Smooth muscle cell (in vitro differentiated cells): ENCODE measurements at regions not wholly inside any gene's neighbourhood (a gene's known extent, or its start where the extent isn't known, plus 50 kb on each side); places are given as distances from the start of the nearest gene placed in this dataset.

Experiments
- DNase-seq: peaks from one replicate; lab custom pipeline; 2025; ENCODE audit not compliant: unreplicated experiment; lab: John Stamatoyannopoulos, UW
- H2AFZ ChIP-seq: fragments of 200-600 bp; sonication (generic); 2 replicates; pipeline ENCODE4 v1.6.0; 2016; ENCODE audit warnings: antibody characterized with exemption, low read depth, mild to moderate bottlenecking
- H3F3A ChIP-seq: fragments of 200-600 bp; sonication (generic); 2 replicates; pipeline ENCODE4 v1.6.0; 2017; ENCODE audit warnings: antibody characterized with exemption, low read depth
- H3K27ac ChIP-seq: fragments of 200-600 bp; sonication (generic); 2 replicates; pipeline ENCODE4 v1.5.1; 2016; ENCODE audit warnings: low read depth, mild to moderate bottlenecking
- H3K27me3 ChIP-seq: fragments of 200-600 bp; sonication (generic); 2 replicates; pipeline ENCODE4 v1.6.1; 2016; ENCODE audit warnings: low read depth, mild to moderate bottlenecking
- H3K36me3 ChIP-seq: fragments of 200-600 bp; sonication (generic); 2 replicates; pipeline ENCODE4 v1.5.1; 2016; ENCODE audit warnings: low read depth
- H3K4me1 ChIP-seq: fragments of 200-600 bp; sonication (generic); 2 replicates; pipeline ENCODE4 v1.5.1; 2016; ENCODE audit warnings: low read depth
- H3K4me2 ChIP-seq: fragments of 200-600 bp; sonication (generic); 2 replicates; pipeline ENCODE4 v1.6.0; 2016; ENCODE audit warnings: mild to moderate bottlenecking
- H3K4me3 ChIP-seq: fragments of 200-600 bp; sonication (generic); 2 replicates; pipeline ENCODE4 v1.5.1; 2016; ENCODE audit warnings: mild to moderate bottlenecking
- H3K79me2 ChIP-seq: fragments of 200-600 bp; sonication (generic); 2 replicates; pipeline ENCODE4 v1.6.0; 2016; ENCODE audit warnings: low read depth, mild to moderate bottlenecking
- H3K9ac ChIP-seq: fragments of 200-600 bp; sonication (generic); 2 replicates; pipeline ENCODE4 v1.6.0; 2016; ENCODE audit warnings: low read depth
- H3K9me3 ChIP-seq: fragments of 200-600 bp; sonication (generic); replicated peaks from 2 replicates; pipeline ENCODE4 v1.5.1; 2016; ENCODE audit warnings: low read depth
- H4K20me1 ChIP-seq: fragments of 200-600 bp; sonication (generic); 2 replicates; pipeline ENCODE4 v1.6.0; 2016; ENCODE audit warnings: low read depth
- WGBS: methylation state at CpG from one replicate; pipeline ENCODE4 v1.1.7; 2016; ENCODE audit warnings: low lambda C conversion rate; 5-methylcytosine and 5-hydroxymethylcytosine counted together
- TF ChIP-seq, protein P1 (sequence below): fragments of 200-600 bp; sonication (generic); IDR thresholded peaks from 2 replicates; pipeline ENCODE4 v1.5.1; 2017; ENCODE audit warnings: borderline replicate concordance, mild to moderate bottlenecking, antibody characterized with exemption; ENCODE audit not compliant: insufficient read depth, poor library complexity, severe bottlenecking

GRCh38 chrX:132277953-132278614, 58.8 kb upstream of the RAP2C start:
- no peaks in the 10 kb centered on the region for H3K79me2 ChIP-seq
- 80% methylated on average over 2 of the region's 2 CpGs for WGBS
- H3K9me3 ChIP-seq = no peaks in the 10 kb centered on the region

DNA sequence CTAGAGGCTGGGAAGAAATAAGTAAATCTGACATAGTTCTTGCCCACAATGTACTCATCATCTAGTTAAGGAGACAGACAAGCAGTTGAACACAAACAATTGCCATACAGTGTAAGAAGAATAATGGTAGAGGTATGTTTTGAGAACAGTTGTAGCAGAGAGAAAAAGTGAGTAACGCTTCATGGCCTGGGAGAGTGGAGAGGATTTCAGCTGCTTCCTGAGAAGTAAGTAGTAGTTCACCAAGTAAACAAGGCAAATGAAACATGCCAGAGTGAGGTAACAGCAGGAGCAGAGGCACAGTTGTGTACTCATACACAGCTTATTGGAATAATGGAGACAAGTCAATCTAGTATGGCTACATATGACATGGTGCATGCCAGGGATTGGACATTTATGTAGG, 53.6 kb upstream of the RAP2C start:
- H3K27me3 ChIP-seq = no peaks in the 10 kb centered on the region
- TF ChIP-seq, protein P1, sequence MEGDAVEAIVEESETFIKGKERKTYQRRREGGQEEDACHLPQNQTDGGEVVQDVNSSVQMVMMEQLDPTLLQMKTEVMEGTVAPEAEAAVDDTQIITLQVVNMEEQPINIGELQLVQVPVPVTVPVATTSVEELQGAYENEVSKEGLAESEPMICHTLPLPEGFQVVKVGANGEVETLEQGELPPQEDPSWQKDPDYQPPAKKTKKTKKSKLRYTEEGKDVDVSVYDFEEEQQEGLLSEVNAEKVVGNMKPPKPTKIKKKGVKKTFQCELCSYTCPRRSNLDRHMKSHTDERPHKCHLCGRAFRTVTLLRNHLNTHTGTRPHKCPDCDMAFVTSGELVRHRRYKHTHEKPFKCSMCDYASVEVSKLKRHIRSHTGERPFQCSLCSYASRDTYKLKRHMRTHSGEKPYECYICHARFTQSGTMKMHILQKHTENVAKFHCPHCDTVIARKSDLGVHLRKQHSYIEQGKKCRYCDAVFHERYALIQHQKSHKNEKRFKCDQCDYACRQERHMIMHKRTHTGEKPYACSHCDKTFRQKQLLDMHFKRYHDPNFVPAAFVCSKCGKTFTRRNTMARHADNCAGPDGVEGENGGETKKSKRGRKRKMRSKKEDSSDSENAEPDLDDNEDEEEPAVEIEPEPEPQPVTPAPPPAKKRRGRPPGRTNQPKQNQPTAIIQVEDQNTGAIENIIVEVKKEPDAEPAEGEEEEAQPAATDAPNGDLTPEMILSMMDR = no peak
- H3K9me3 ChIP-seq = peaks cover 4% of the 10 kb centered on the region
- H3K36me3 ChIP-seq = no peaks in the 10 kb centered on the region
- no peak overlapping the region for H2AFZ ChIP-seq
- no peak overlapping the region for H3K9ac ChIP-seq
- no peaks in the 10 kb centered on the region for H3F3A ChIP-seq
- H4K20me1 ChIP-seq = no peaks in the 10 kb centered on the region
- no peak overlapping the region for H3K4me2 ChIP-seq
- H3K27ac ChIP-seq = no peak overlapping the region
- no peak for DNase-seq
- H3K4me1 ChIP-seq = no peaks in the 10 kb centered on the region
- 88% methylated on average over 1 of the region's 1 CpG for WGBS
- H3K79me2 ChIP-seq = no peaks in the 10 kb centered on the region
- H3K4me3 ChIP-seq = no peak overlapping the region

More at GRCh38 chrX:132277953-132278614, 58.8 kb upstream of the RAP2C start:
- Histone ChIP-seq H3F3A (no peaks in the 10 kb centered on the region), H3K36me3 (no peaks in the 10 kb centered on the region), H3K27ac (no peak overlapping the region), H3K4me3 (no peak overlapping the region), H3K4me2 (no peak overlapping the region), H4K20me1 (no peaks in the 10 kb centered on the region), H3K27me3 (no peaks in the 10 kb centered on the region), H2AFZ (no peak overlapping the region), H3K9ac (no peak overlapping the region), H3K4me1 (no peaks in the 10 kb centered on the region)
- no peak for DNase-seq
- TF ChIP-seq, protein P1 = no peak

DNA sequence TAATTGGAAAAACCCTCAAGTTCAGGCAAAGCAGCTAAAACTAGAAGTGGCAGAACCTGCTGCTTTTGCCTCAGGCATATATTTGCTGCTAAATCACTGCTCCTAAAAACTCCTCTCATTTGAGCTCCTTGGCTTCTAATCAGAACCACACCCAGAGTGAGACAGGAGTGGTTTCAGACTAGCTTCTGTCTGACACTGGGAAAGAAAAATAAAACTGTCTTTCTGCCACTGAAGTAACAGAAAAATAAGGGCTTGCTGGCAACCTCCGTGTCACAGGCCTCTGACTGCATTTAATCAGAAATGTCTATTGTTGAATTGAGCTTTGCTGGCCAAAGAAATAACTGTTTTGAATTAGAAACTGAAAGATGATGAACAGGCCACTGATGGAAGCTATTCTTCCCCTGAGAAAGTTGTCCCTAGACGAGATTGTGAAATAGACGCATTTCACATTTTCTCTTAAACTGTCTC, 52.1 kb upstream of the RAP2C start:
- Histone ChIP-seq H3K4me2 (no peak overlapping the region), H4K20me1 (no peaks in the 10 kb centered on the region), H3F3A (no peaks in the 10 kb centered on the region), H3K36me3 (no peaks in the 10 kb centered on the region), H3K9me3 (peaks cover 4% of the 10 kb centered on the region), H3K79me2 (no peaks in the 10 kb centered on the region), H3K27me3 (no peaks in the 10 kb centered on the region), H3K9ac (peak overlapping the region; percentile 12), H3K4me3 (no peak overlapping the region), H3K27ac (peak overlapping the region; percentile 26), H3K4me1 (no peaks in the 10 kb centered on the region), H2AFZ (no peak overlapping the region)
- TF ChIP-seq, protein P1 = no peak
- DNase-seq = no peak
- 64% methylated on average over 3 of the region's 3 CpGs for WGBS

DNA sequence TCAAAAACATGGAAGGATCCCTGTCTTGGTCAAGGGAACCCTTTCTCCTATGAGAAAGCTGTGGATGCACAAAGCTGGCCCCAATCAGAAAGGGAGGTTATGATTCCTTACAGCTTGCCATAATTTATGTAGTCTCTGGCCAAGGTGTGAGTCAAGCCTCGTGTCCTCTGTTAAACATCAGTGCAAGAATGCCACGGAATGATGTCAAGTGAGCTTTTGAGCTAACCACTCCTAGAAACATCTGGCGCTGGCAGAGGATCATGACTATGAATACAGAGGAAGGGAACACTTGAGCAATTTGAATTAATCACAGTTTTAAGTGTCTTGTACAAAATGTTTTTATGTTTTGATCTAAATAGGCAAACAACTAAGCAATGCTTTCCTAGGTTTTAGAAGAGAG, 51.5 kb upstream of the RAP2C start:
- 36% methylated on average over 3 of the region's 3 CpGs for WGBS
- H2AFZ ChIP-seq = no peak overlapping the region
- H3K27ac ChIP-seq = peak overlapping the region; percentile 26
- no peak for DNase-seq
- H3K36me3 ChIP-seq = no peaks in the 10 kb centered on the region
- H3K27me3 ChIP-seq = no peaks in the 10 kb centered on the region
- no peak overlapping the region for H3K4me2 ChIP-seq
- no peaks in the 10 kb centered on the region for H3F3A ChIP-seq
- peaks cover 4% of the 10 kb centered on the region for H3K9me3 ChIP-seq
- H3K4me1 ChIP-seq = no peaks in the 10 kb centered on the region
- no peaks in the 10 kb centered on the region for H3K79me2 ChIP-seq
- H3K4me3 ChIP-seq = no peak overlapping the region
- TF ChIP-seq, protein P1 = no peak
- peak overlapping the region; percentile 12 for H3K9ac ChIP-seq
- no peaks in the 10 kb centered on the region for H4K20me1 ChIP-seq
